Thyroid gland (tissue), 4 donors: ENCODE measurements at regions not wholly inside any gene's neighbourhood (a gene's known extent, or its start where the extent isn't known, plus 50 kb on each side); places are given as distances from the start of the nearest gene placed in this dataset.
A peak's percentile ranks its signal among the peaks of the same experiment; 100 is the strongest.
"Not testable (repeated sequence)": the region's sequence is repeated elsewhere in the genome, so short reads cannot be mapped to it uniquely, and the experiment has no call there.

Source experiments
- DNase-seq, 2 donors: peaks; one replicate each; pipeline ENCODE4 v3.0.0-alpha.2; 2019
- H3K27ac ChIP-seq, 3 donors: fragments of 200-600 bp; sonication (generic); 1 replicate in 2 of 3; 2 replicates in 1 of 3; pipeline ENCODE4 v1.5.1; 2016 to 2019; ENCODE audit warnings: mild to moderate bottlenecking in 1 of 3, moderate library complexity in 1 of 3
- H3K27me3 ChIP-seq: fragments of 200-600 bp; sonication (generic); one replicate; pipeline ENCODE4 v1.5.1; 2019
- H3K36me3 ChIP-seq, 2 donors: fragments of 200-600 bp; sonication (generic); one replicate each; pipeline ENCODE4 v1.5.1; 2016 to 2019
- H3K4me1 ChIP-seq, 2 donors: fragments of 200-600 bp; sonication (generic); one replicate each; pipeline ENCODE4 v1.5.1; 2017 to 2019
- H3K4me3 ChIP-seq, 3 donors: fragments of 200-600 bp; sonication (generic); replicated peaks in 1 of 3; 1 replicate in 2 of 3; 2 replicates in 1 of 3; pipeline ENCODE4 v1.5.1; 2016; ENCODE audit warnings: mild to moderate bottlenecking in 1 of 3
- H3K9me3 ChIP-seq: fragments of 200-600 bp; sonication (generic); one replicate; pipeline ENCODE4 v1.5.1; 2017
- CTCF ChIP-seq, 6 experiments: fragments of 200-600 bp in 3 of 6; fragments of 450-650 bp in 3 of 6; sonication (generic) in 3 of 6; IDR thresholded peaks; one replicate each; pipeline ENCODE4 v1.5.1; 2016 to 2019; ENCODE audit warnings: antibody characterized with exemption in 6 of 6, mild to moderate bottlenecking in 2 of 6, inconsistent platforms in 1 of 6, moderate library complexity in 1 of 6
- POLR2A ChIP-seq, 2 donors: fragments of 450-650 bp; IDR thresholded peaks; one replicate each; pipeline ENCODE4 v1.6.1; 2017; ENCODE audit warnings: antibody characterized with exemption in 2 of 2, mild to moderate bottlenecking in 2 of 2, moderate library complexity in 1 of 2
- WGBS, 2 donors: methylation state at CpG; one replicate each; pipeline ENCODE4 v1.1.5; 2017; 5-methylcytosine and 5-hydroxymethylcytosine counted together
- intact Hi-C: fragments of 100-400 bp; cut with DNase I; formaldehyde crosslinking; loops from one replicate; pipeline ENCODE4 v1.15.1; 2023

- no peak for TF ChIP-seq POLR2A (IDR thresholded peaks at IDR 0.05)
- no peak for TF ChIP-seq CTCF (IDR thresholded peaks at IDR 0.05)
- intact Hi-C loops: no loop called here
- no peaks in the 10 kb centered on the region for H3K27me3 ChIP-seq
- no peak overlapping the region for H3K27ac ChIP-seq
- no peak overlapping the region for H3K4me3 ChIP-seq
- no peaks in the 10 kb centered on the region for H3K36me3 ChIP-seq
- 100% methylated on average over 1 of the region's 1 CpG for WGBS, 2 donors
- H3K9me3 ChIP-seq: no peaks in the 10 kb centered on the region
- H3K4me1 ChIP-seq: no peaks in the 10 kb centered on the region
- no peak for DNase-seq
Measured at GRCh38 chr15:87680208-87680607, 576.3 kb downstream of the NTRK3 start.

- TF ChIP-seq CTCF (IDR thresholded peaks at IDR 0.05): no peak
- no peak for TF ChIP-seq POLR2A (IDR thresholded peaks at IDR 0.05)
- no peak overlapping the region for H3K4me3 ChIP-seq
- H3K27me3 ChIP-seq: no peaks in the 10 kb centered on the region
- H3K4me1 ChIP-seq: no peaks in the 10 kb centered on the region
- no peak overlapping the region for H3K27ac ChIP-seq
- H3K9me3 ChIP-seq: no peaks in the 10 kb centered on the region
- DNase-seq: no peak
- intact Hi-C loops: no loop called here
- WGBS, 2 donors: 94 to 97% methylated on average over 5 of the region's 5 CpGs
- no peaks in the 10 kb centered on the region for H3K36me3 ChIP-seq
Measured at GRCh38 chr15:87675271-87675670, 581.3 kb downstream of the NTRK3 start.

- peak; percentile 2 to 4 for DNase-seq
- WGBS, 2 donors: 49 to 57% methylated on average over 8 of the region's 8 CpGs
- intact Hi-C loops: no loop called here
Measured at GRCh38 chr15:87672309-87673288, 583.9 kb downstream of the NTRK3 start.

GRCh38 chr15:87671289-87671688 is 585.2 kb downstream of the NTRK3 start:
- no peak overlapping the region for H3K4me3 ChIP-seq
- intact Hi-C loops: no loop called here
- TF ChIP-seq POLR2A (IDR thresholded peaks at IDR 0.05) (no peak), CTCF (IDR thresholded peaks at IDR 0.05) (no peak)
- no peaks in the 10 kb centered on the region for H3K4me1 ChIP-seq
- DNase-seq: no peak
- no peaks in the 10 kb centered on the region for H3K36me3 ChIP-seq
- H3K9me3 ChIP-seq: no peaks in the 10 kb centered on the region
- WGBS, 2 donors: 74 to 78% methylated on average over 5 of the region's 5 CpGs
- no peaks in the 10 kb centered on the region for H3K27me3 ChIP-seq
- no peak overlapping the region for H3K27ac ChIP-seq

More at GRCh38 chr15:87672309-87673288, 583.9 kb downstream of the NTRK3 start:
- Histone ChIP-seq H3K27me3 (no peaks in the 10 kb centered on the region), H3K36me3 (no peaks in the 10 kb centered on the region), H3K4me1 (no peaks in the 10 kb centered on the region), H3K9me3 (no peaks in the 10 kb centered on the region), H3K27ac (no peak overlapping the region), H3K4me3 (no peak overlapping the region)
- TF ChIP-seq CTCF (IDR thresholded peaks at IDR 0.05): peak in 2 of 6 experiments; percentile 14 to 46
- TF ChIP-seq POLR2A (IDR thresholded peaks at IDR 0.05): no peak

GRCh38 chr15:87669846-87670245 is 586.7 kb downstream of the NTRK3 start:
- Histone ChIP-seq H3K27ac (no peak overlapping the region), H3K9me3 (no peaks in the 10 kb centered on the region), H3K4me3 (no peak overlapping the region), H3K36me3 (no peaks in the 10 kb centered on the region), H3K27me3 (no peaks in the 10 kb centered on the region), H3K4me1 (no peaks in the 10 kb centered on the region)
- DNase-seq: no peak
- WGBS, 2 donors: 71 to 85% methylated on average over 6 of the region's 6 CpGs
- intact Hi-C loops: no loop called here
- TF ChIP-seq POLR2A (IDR thresholded peaks at IDR 0.05) (no peak), CTCF (IDR thresholded peaks at IDR 0.05) (no peak)

GRCh38 chr15:87668768-87669564 is 587.6 kb downstream of the NTRK3 start:
- H3K27me3 ChIP-seq, H3K36me3 ChIP-seq, intact Hi-C loops, H3K9me3 ChIP-seq, H3K27ac ChIP-seq, H3K4me3 ChIP-seq, DNase-seq, H3K4me1 ChIP-seq: not testable (repeated sequence)
- 93 to 95% methylated on average over 8 of the region's 8 CpGs for WGBS, 2 donors
